ENCODE measurements at regions not wholly inside any gene's neighbourhood (a gene's known extent, or its start where the extent isn't known, plus 50 kb on each side); places are given as distances from the start of the nearest gene placed in this dataset.

DNA sequence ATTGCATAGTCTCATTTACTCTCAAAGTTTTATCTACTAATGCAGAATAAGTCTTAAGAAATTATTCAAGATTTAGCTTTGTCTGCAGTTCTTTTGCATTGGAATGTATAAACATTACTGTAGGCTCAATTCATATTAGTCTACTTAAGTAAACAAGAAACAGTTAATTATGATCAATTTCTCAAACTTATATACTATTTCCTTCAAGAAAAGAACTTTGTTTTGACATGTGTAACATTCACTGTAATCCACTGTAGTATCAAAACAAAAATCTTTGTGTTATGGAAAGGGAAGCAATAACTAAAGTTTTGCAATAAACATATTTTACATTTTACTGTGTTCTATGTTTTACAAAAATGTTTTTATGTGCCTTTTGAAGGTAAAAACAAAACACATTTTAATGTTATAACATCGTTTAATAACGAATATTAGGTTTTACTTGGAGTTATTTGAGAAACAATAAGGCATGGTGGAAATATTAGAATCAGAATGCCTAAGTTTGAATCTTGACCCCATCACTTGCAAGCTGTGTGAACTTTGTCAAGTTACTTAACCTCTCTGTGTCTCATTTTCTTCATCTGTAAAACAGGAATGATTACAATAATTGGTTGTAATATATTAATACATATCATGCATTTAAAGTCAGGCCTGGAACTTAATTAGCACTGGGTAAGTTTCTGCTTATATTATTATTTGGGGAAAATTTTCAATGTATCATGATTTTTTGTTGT lies 77.0 kb upstream of the DPH5 start:
- Mint-ChIP-seq H3K27me3 (ENCODE audit: low read depth) (no peaks in the 10 kb centered on the region), H3K36me3 (ENCODE audit: low read depth) (no peaks in the 10 kb centered on the region), H3K27ac (ENCODE audit: unreplicated experiment) (no peak overlapping the region), H3K9me3 (ENCODE audit: low read depth) (no peaks in the 10 kb centered on the region), H3K4me1 (ENCODE audit: low read depth) (peaks cover 2% of the 10 kb centered on the region), H3K4me3 (ENCODE audit: unreplicated experiment) (no peak overlapping the region)
- no peak for DNase-seq (ENCODE audit: low spot score)
- TF ChIP-seq, protein P1, sequence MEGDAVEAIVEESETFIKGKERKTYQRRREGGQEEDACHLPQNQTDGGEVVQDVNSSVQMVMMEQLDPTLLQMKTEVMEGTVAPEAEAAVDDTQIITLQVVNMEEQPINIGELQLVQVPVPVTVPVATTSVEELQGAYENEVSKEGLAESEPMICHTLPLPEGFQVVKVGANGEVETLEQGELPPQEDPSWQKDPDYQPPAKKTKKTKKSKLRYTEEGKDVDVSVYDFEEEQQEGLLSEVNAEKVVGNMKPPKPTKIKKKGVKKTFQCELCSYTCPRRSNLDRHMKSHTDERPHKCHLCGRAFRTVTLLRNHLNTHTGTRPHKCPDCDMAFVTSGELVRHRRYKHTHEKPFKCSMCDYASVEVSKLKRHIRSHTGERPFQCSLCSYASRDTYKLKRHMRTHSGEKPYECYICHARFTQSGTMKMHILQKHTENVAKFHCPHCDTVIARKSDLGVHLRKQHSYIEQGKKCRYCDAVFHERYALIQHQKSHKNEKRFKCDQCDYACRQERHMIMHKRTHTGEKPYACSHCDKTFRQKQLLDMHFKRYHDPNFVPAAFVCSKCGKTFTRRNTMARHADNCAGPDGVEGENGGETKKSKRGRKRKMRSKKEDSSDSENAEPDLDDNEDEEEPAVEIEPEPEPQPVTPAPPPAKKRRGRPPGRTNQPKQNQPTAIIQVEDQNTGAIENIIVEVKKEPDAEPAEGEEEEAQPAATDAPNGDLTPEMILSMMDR (IDR thresholded peaks at IDR 0.05) = no peak

GRCh38 chr1:101101360-101101759 lies 75.8 kb upstream of the DPH5 start:
- H3K9me3 Mint-ChIP-seq (ENCODE audit: low read depth) = peaks cover 2% of the 10 kb centered on the region
- H3K4me1 Mint-ChIP-seq (ENCODE audit: low read depth) = peaks cover 2% of the 10 kb centered on the region
- no peaks in the 10 kb centered on the region for H3K36me3 Mint-ChIP-seq (ENCODE audit: low read depth)
- H3K4me3 Mint-ChIP-seq (ENCODE audit: unreplicated experiment) = no peak overlapping the region
- H3K27ac Mint-ChIP-seq (ENCODE audit: unreplicated experiment) = no peak overlapping the region
- TF ChIP-seq, protein P1 (IDR thresholded peaks at IDR 0.05) = no peak
- DNase-seq (ENCODE audit: low spot score) = no peak
- H3K27me3 Mint-ChIP-seq (ENCODE audit: low read depth) = no peaks in the 10 kb centered on the region

DNA sequence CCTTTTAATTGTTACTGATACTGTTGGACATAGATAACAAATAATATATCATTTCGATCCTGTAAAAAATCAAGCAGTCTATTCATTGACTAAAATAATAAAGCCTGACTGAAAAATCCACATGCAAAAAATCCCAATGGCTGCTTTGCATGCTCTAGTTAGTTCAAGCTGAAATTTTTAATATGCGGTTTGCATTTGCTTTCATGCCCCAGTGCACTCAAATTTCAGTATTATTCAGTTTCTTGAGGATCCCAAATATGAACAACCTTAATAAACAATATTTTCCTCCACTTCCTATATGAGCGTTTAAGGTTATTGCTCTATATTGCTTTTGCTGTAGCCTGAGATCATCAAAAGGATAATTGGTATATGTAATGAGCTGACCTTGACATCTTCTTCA lies 75.1 kb upstream of the DPH5 start:
- no peaks in the 10 kb centered on the region for H3K36me3 Mint-ChIP-seq (ENCODE audit: low read depth)
- no peak overlapping the region for H3K4me3 Mint-ChIP-seq (ENCODE audit: unreplicated experiment)
- H3K9me3 Mint-ChIP-seq (ENCODE audit: low read depth) = peaks cover 4% of the 10 kb centered on the region
- no peak overlapping the region for H3K27ac Mint-ChIP-seq (ENCODE audit: unreplicated experiment)
- peaks cover 2% of the 10 kb centered on the region for H3K4me1 Mint-ChIP-seq (ENCODE audit: low read depth)
- TF ChIP-seq, protein P1 (IDR thresholded peaks at IDR 0.05) = no peak
- no peaks in the 10 kb centered on the region for H3K27me3 Mint-ChIP-seq (ENCODE audit: low read depth)
- DNase-seq (ENCODE audit: low spot score) = no peak

GRCh38 chr1:101098907-101099306 lies 73.3 kb upstream of the DPH5 start:
- Mint-ChIP-seq H3K4me1 (ENCODE audit: low read depth) (peaks cover 2% of the 10 kb centered on the region), H3K27ac (ENCODE audit: unreplicated experiment) (no peak overlapping the region), H3K4me3 (ENCODE audit: unreplicated experiment) (no peak overlapping the region), H3K9me3 (ENCODE audit: low read depth) (peaks cover 8% of the 10 kb centered on the region), H3K36me3 (ENCODE audit: low read depth) (no peaks in the 10 kb centered on the region), H3K27me3 (ENCODE audit: low read depth) (no peaks in the 10 kb centered on the region)
- no peak for DNase-seq (ENCODE audit: low spot score)
- TF ChIP-seq, protein P1 (IDR thresholded peaks at IDR 0.05) = no peak

DNA sequence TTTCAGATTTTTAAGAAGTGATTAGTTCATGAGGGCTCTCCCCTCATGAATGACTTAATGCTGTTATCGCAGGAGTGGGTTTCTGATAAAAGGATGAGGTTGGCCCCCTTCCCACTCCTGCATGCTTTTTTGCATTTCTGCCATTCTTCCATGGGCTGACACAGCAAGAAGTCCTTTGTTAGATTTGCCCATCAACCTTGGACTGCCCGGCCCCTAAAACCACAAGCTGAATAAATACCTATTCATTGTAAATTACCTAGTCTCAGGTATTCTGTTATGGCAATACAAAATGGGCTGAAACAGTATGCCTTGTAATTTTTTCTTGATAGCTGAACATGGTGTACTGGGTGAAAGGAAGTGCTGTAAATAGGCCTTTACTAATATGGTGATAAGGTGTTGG lies 72.7 kb upstream of the DPH5 start:
- Mint-ChIP-seq H3K27me3 (ENCODE audit: low read depth) (no peaks in the 10 kb centered on the region), H3K36me3 (ENCODE audit: low read depth) (no peaks in the 10 kb centered on the region), H3K4me1 (ENCODE audit: low read depth) (peaks cover 2% of the 10 kb centered on the region), H3K27ac (ENCODE audit: unreplicated experiment) (no peak overlapping the region), H3K4me3 (ENCODE audit: unreplicated experiment) (no peak overlapping the region), H3K9me3 (ENCODE audit: low read depth) (peaks cover 8% of the 10 kb centered on the region)
- TF ChIP-seq, protein P1 (IDR thresholded peaks at IDR 0.05) = no peak
- DNase-seq (ENCODE audit: low spot score) = no peak
